Erythroblast (primary cell): ENCODE measurements at regions not wholly inside any gene's neighbourhood (a gene's known extent, or its start where the extent isn't known, plus 50 kb on each side); places are given as distances from the start of the nearest gene placed in this dataset.

Source experiments
- GATA1 ChIP-seq: IDR thresholded peaks from 2 replicates; pipeline ENCODE4 v1.6.1; 2011; ENCODE audit warnings: low read depth, mild to moderate bottlenecking, control low read depth, low read length, moderate library complexity
- POLR2A ChIP-seq: IDR thresholded peaks from 2 replicates; pipeline ENCODE4 v1.6.1; 2011; ENCODE audit warnings: mild to moderate bottlenecking, low read length

- no peak for TF ChIP-seq POLR2A
- no peak for TF ChIP-seq GATA1
Observed at GRCh38 chr17:83190004-83190385, 110.6 kb downstream of the METRNL start.
